ENCODE measurements at regions not wholly inside any gene's neighbourhood (a gene's known extent, or its start where the extent isn't known, plus 50 kb on each side); places are given as distances from the start of the nearest gene placed in this dataset.

DNA sequence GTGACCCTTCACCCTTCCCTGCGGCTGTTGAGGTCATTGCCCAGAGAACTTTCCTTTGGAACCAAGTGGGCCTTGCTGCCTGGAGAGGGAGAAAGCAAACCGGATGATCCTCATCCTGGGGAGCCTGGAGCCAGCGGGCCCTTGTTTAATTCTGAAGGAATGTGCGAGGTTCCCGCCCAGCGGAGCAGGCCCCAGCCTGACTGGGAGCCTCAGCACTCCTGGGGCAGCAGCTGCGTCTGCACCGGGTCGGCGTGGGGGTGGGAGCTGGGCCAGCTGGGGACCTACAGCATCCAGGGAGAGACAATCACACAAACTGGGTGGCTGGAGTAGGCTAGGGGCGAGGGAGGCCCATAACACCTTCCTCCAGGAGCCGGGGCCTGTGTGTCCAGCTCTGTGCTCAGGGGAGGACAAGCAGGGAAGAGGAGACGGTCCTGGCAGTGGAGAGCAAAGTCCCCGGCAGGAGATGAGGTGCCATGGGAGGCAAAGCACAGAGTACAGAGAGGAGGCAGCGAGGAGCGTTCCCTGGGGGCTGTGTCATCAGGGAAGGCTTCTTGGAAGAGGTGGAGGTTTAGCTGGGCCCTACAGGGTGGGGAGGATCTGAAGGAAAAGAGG, 61.9 kb upstream of the HAAO start:
- FAIRE-seq (no peak), DNase-seq (peak in 1 of 6 donors; percentile 41), ATAC-seq (peak in 3 of 4 donors; percentile 21 to 39 (median 22))
- WGBS, 2 donors = 83 to 84% methylated on average over 16 of the region's 16 CpGs
- intact Hi-C loops (cut with DNase I) = loop anchor here in 1 of 3 donors (10.0 kb wide), 1 partner anchor 70 kb away; no protein-coding TSS in a partner anchor
- Histone ChIP-seq H3K27me3 (no peaks in the 10 kb centered on the region), H3K27ac (no peak overlapping the region), H3K9me3 (no peaks in the 10 kb centered on the region), H3K36me3 (no peaks in the 10 kb centered on the region), H3K4me3 (no peak overlapping the region), H3K4me1 (no peaks in the 10 kb centered on the region)
- TF ChIP-seq, protein P1, sequence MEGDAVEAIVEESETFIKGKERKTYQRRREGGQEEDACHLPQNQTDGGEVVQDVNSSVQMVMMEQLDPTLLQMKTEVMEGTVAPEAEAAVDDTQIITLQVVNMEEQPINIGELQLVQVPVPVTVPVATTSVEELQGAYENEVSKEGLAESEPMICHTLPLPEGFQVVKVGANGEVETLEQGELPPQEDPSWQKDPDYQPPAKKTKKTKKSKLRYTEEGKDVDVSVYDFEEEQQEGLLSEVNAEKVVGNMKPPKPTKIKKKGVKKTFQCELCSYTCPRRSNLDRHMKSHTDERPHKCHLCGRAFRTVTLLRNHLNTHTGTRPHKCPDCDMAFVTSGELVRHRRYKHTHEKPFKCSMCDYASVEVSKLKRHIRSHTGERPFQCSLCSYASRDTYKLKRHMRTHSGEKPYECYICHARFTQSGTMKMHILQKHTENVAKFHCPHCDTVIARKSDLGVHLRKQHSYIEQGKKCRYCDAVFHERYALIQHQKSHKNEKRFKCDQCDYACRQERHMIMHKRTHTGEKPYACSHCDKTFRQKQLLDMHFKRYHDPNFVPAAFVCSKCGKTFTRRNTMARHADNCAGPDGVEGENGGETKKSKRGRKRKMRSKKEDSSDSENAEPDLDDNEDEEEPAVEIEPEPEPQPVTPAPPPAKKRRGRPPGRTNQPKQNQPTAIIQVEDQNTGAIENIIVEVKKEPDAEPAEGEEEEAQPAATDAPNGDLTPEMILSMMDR (IDR thresholded peaks at IDR 0.05) = no peak

GRCh38 chr2:42853549-42854206, 61.3 kb upstream of the HAAO start:
- intact Hi-C loops (cut with DNase I) = loop anchor here in 1 of 3 donors (10.0 kb wide), 1 partner anchor 71 kb away; no protein-coding TSS in a partner anchor

GRCh38 chr2:42852798-42853197, 60.4 kb upstream of the HAAO start:
- DNase-seq (peak in 1 of 6 donors; percentile 9), FAIRE-seq (no peak), ATAC-seq (no peak)
- TF ChIP-seq, protein P1 (IDR thresholded peaks at IDR 0.05) = no peak
- H3K27me3 ChIP-seq = no peaks in the 10 kb centered on the region
- intact Hi-C loops (cut with DNase I) = loop anchor here in 1 of 3 donors (10.0 kb wide), 1 partner anchor 72 kb away; no protein-coding TSS in a partner anchor
- H3K4me3 ChIP-seq = no peak overlapping the region
- no peak overlapping the region for H3K27ac ChIP-seq
- 90 to 98% methylated on average over 5 of the region's 5 CpGs for WGBS, 2 donors
- no peaks in the 10 kb centered on the region for H3K36me3 ChIP-seq
- no peaks in the 10 kb centered on the region for H3K9me3 ChIP-seq
- no peaks in the 10 kb centered on the region for H3K4me1 ChIP-seq

More at GRCh38 chr2:42853549-42854206, 61.3 kb upstream of the HAAO start:
- ATAC-seq = no peak
- no peaks in the 10 kb centered on the region for H3K27me3 ChIP-seq
- no peak for FAIRE-seq
- H3K4me1 ChIP-seq = no peaks in the 10 kb centered on the region
- H3K36me3 ChIP-seq = no peaks in the 10 kb centered on the region
- no peak overlapping the region for H3K4me3 ChIP-seq
- peak in 1 of 6 donors; percentile 21 for DNase-seq
- WGBS, 2 donors = 61 to 68% methylated on average over 12 of the region's 12 CpGs
- TF ChIP-seq, protein P1 (IDR thresholded peaks at IDR 0.05) = no peak
- no peak overlapping the region for H3K27ac ChIP-seq
- no peaks in the 10 kb centered on the region for H3K9me3 ChIP-seq

- intact Hi-C loops (cut with DNase I) = loop anchor here in 1 of 3 donors (10.0 kb wide), 1 partner anchor 73 kb away; no protein-coding TSS in a partner anchor
- no peak for ATAC-seq
- TF ChIP-seq, protein P1 (IDR thresholded peaks at IDR 0.05) = no peak
- Histone ChIP-seq H3K4me1 (no peaks in the 10 kb centered on the region), H3K9me3 (no peaks in the 10 kb centered on the region), H3K36me3 (no peaks in the 10 kb centered on the region), H3K27ac (no peak overlapping the region), H3K27me3 (no peaks in the 10 kb centered on the region), H3K4me3 (no peak overlapping the region)
- DNase-seq = peak in 1 of 6 donors; percentile 23
- 89 to 93% methylated on average over 3 of the region's 3 CpGs for WGBS, 2 donors
- FAIRE-seq = no peak
Measured at GRCh38 chr2:42851740-42852250, 59.4 kb upstream of the HAAO start.

All from pancreas (tissue), 10 donors.